Large intestine (tissue), 3 donors: ENCODE measurements at regions not wholly inside any gene's neighbourhood (a gene's known extent, or its start where the extent isn't known, plus 50 kb on each side); places are given as distances from the start of the nearest gene placed in this dataset.

ENCODE experiments used
- DNase-seq, 2 donors: peaks; one replicate each; pipeline versions ENCODE4 v3.0.0 to v3.0.0-alpha.2; 2013
- H3K27ac ChIP-seq: one replicate; pipeline ENCODE4 v1.5.1; 2013; ENCODE audit warnings: low read length
- H3K27me3 ChIP-seq: 2 replicates; pipeline ENCODE4 v1.6.1; 2013; ENCODE audit warnings: low read length; ENCODE audit not compliant: control insufficient read depth, insufficient read depth
- H3K36me3 ChIP-seq: 2 replicates; pipeline ENCODE4 v1.6.1; 2013; ENCODE audit warnings: low read length; ENCODE audit not compliant: control insufficient read depth, insufficient read depth
- H3K4me1 ChIP-seq: one replicate; pipeline ENCODE4 v1.6.1; 2013; ENCODE audit warnings: low read length; ENCODE audit not compliant: control insufficient read depth, insufficient read depth
- H3K4me3 ChIP-seq: one replicate; pipeline ENCODE4 v1.5.1; 2013; ENCODE audit warnings: low read length
- H3K9me3 ChIP-seq: one replicate; pipeline ENCODE4 v1.6.1; 2013; ENCODE audit warnings: mild to moderate bottlenecking, low read depth, low read length, moderate library complexity; ENCODE audit not compliant: control insufficient read depth
- WGBS: methylation state at CpG from one replicate; pipeline ENCODE4 v1.1.5; 2013; ENCODE audit warnings: low lambda C conversion rate; ENCODE audit not compliant: insufficient coverage; 5-methylcytosine and 5-hydroxymethylcytosine counted together

DNA sequence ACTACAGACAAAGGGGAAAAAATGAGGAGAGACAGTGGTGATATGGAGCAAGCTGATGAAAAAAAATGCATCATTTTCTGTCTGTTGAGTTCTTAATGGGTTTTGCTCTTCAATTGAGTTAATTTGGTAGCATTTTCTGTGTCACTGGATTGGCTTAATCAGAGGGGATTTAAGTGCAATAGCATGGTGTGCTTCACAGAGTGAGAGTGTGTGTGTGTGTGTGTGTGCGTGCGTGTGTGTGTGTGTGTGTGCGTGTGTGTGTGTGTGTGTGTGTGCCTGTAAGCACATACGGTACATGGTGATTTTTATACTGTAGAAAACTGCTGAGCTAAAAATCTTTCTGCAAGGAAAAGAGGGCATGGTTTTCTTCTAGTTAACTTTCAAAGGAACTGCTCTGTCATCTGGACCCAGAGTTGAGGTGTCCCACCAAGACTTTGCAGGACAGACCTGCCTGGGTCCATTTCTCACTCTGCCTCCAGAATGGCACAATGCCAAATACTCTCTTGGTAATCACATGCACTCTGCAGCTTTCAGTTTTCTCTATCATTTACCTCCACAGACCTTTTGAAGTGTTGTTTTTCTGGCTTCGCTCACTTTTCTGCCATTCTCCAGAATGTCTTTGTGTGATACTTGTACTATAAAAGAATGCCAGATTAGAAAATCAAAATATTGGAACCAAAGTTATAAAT lies 952.6 kb upstream of the SOX9 start:
- 100% methylated on average over 1 of the region's 5 CpGs for WGBS
- H3K27me3 ChIP-seq = peaks cover 10% of the 10 kb centered on the region
- H3K9me3 ChIP-seq = no peaks in the 10 kb centered on the region
- no peaks in the 10 kb centered on the region for H3K36me3 ChIP-seq
- H3K4me3 ChIP-seq = no peak overlapping the region
- no peak overlapping the region for H3K27ac ChIP-seq
- DNase-seq = no peak
- no peaks in the 10 kb centered on the region for H3K4me1 ChIP-seq

DNA sequence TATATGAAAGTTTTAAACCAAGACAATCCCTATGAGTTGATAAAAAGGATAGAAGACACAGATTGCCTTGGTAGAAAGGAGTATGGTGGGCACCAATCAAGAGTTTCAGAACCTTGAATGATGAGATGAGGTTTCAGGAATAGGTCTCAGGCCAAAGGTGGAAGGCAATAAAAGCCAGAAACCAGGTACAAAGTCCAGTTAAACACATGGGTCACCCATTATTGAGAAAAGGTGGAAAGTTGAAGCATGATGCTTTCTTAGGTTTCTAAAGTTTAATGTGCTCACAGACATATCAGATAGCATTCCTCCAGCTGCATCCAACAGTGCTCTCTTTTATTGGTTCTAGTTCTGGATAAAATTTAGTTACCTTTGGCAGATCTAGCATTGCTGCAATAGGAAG lies 950.8 kb upstream of the SOX9 start:
- H3K27ac ChIP-seq = no peak overlapping the region
- no peak overlapping the region for H3K4me3 ChIP-seq
- no peaks in the 10 kb centered on the region for H3K36me3 ChIP-seq
- H3K4me1 ChIP-seq = no peaks in the 10 kb centered on the region
- no peak for DNase-seq
- H3K27me3 ChIP-seq = peaks cover 4% of the 10 kb centered on the region
- H3K9me3 ChIP-seq = no peaks in the 10 kb centered on the region

DNA sequence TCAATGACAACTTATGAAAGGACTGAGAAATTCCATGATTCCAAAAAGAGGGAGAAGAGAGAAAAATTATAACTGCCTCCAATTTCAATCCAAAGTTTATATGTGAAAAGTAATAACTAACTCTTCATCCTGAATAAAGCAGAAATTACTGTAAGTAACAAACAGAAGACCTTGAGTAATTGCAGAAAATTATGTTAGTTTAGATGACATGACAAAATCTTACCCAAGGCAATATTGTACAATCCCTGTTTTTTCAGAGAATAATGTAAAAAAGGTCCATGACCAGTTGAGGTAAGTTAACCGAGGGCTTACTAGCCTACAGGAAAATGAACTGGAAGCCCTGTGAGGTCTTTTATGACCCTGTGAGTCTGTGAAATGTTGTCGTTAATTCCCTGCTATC lies 949.5 kb upstream of the SOX9 start:
- no peaks in the 10 kb centered on the region for H3K9me3 ChIP-seq
- H3K27me3 ChIP-seq = peaks cover 4% of the 10 kb centered on the region
- H3K36me3 ChIP-seq = no peaks in the 10 kb centered on the region
- no CpG with 5 or more reads among the region's 2 CpGs for WGBS
- DNase-seq = no peak
- no peak overlapping the region for H3K4me3 ChIP-seq
- no peak overlapping the region for H3K27ac ChIP-seq
- no peaks in the 10 kb centered on the region for H3K4me1 ChIP-seq

DNA sequence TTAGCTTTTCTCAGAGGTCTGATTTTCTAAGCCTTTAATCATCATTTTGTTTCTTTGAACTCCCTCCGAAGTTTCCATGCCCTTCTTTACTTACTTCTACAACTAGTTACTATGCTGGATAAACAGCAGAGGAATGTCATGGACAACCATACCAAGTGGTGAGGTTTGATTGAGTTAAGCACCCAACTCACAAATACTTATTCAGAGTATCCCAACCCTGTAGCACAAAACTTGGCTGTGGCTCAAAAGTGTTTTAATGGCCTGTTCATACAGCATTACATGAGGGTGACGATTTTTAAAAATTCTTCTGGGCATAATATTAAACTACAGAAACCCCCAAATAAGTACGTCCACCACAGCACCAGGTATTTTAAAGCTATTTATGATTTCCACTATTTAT lies 946.8 kb upstream of the SOX9 start:
- H3K4me1 ChIP-seq = no peaks in the 10 kb centered on the region
- no peaks in the 10 kb centered on the region for H3K9me3 ChIP-seq
- no peak overlapping the region for H3K4me3 ChIP-seq
- H3K27ac ChIP-seq = no peak overlapping the region
- H3K36me3 ChIP-seq = no peaks in the 10 kb centered on the region
- no peaks in the 10 kb centered on the region for H3K27me3 ChIP-seq
- no peak for DNase-seq
- 100% methylated on average over 1 of the region's 3 CpGs for WGBS

DNA sequence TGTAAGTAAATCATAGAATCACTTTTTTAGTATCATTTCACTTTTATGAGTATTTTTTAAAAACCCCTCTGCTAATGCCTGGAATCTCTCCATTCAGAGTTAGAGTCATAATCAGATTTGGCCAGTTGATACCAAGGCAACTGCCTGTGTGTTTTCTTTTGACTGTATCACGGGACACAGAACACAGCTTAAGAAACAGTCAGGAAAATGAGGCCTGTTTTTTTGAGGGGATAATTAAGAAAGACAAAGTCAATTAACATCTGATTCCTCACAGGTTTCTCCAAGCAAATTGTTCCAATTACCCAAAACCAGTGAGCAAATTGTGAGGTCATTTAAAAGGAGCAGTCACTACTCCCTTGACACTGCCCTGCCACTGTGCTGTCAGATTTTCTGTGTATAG lies 944.5 kb upstream of the SOX9 start:
- Histone ChIP-seq H3K27me3 (no peaks in the 10 kb centered on the region), H3K9me3 (no peaks in the 10 kb centered on the region), H3K4me1 (peaks cover 5% of the 10 kb centered on the region), H3K36me3 (no peaks in the 10 kb centered on the region), H3K4me3 (no peak overlapping the region), H3K27ac (no peak overlapping the region)
- DNase-seq = no peak
- WGBS = no CpG with 5 or more reads among the region's 1 CpG

DNA sequence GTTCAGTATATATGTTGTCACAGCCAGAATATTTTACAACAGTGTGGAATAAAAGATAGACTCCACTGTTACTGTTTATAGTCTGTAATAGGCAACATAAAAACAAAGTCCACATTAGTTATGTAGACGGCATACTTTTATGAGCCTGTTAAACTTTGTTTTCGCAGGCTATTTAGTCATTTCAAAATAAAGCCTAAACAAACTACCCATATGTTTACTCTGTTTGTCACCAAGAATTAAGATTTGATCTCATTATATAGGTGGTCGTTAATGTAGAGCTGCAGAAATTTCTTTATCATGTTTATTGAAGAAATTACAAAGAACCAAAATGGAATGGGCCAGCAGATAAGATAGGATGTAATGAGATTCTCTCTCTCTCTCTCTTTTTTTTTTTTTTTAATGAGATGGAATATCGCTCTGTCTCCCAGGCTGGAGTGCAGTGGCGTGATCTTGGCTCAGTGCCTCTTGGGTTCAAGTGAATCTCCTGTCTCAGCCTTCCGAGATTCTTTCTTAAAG lies 943.8 kb upstream of the SOX9 start:
- 36% methylated on average over 2 of the region's 6 CpGs for WGBS
- no peaks in the 10 kb centered on the region for H3K36me3 ChIP-seq
- H3K27ac ChIP-seq = no peak overlapping the region
- no peaks in the 10 kb centered on the region for H3K9me3 ChIP-seq
- peaks cover 5% of the 10 kb centered on the region for H3K4me1 ChIP-seq
- DNase-seq = peak in 1 of 2 donors; percentile 48
- no peak overlapping the region for H3K4me3 ChIP-seq
- H3K27me3 ChIP-seq = no peaks in the 10 kb centered on the region

DNA sequence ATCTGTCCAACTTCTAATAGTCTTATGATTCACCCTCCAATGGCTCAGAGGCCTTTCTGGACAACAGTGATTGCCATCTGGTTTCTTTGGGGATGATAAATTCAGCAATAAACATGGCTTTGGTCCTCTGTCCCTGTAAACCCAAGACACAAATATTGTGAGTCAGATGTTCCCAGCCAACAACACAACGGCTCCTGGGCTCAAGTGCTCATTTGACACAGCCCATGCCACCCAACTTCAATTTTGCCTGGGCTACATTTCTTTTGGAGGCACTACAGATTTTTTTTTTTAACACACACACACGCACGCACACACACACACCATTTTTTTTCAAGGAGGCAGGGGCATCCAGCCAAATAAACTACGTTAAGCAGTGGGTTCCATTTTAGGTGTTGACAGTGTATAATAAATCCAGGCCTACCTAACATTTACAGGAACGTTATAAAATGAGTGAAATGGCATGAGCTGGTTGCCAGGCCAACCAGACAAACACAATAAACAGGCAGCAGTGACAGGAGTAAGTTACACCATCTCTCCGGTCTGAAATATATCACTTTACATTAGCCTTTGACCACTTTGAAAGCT lies 939.9 kb upstream of the SOX9 start:
- H3K4me1 ChIP-seq = peaks cover 5% of the 10 kb centered on the region

DNA sequence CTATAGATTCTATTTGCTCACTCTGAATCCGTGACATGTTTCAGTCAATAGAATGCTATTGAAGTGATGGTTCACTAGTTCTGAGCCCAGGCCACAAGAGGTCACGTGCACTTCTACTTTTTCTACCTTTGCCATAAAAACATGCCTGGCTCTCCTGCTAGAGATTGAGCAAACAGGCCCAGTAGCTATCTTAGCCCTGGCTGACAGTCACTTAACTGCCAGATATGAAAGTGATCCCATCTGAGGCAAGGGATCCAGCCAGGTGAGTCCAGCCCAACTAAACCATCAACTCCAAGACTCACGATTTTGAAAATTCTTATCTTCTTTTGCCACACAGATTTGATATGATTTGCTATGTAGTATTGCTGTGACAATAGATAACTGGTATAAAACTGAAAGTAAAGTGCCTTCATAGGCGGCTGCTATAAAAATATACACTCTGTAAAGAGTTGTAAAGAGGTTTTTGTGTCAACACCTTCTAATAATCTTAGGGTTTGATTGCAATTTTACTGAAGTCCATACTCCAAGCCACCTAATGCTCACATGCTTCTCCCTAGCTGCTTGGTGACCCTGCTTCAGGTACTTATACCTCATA lies 937.7 kb upstream of the SOX9 start:
- no peaks in the 10 kb centered on the region for H3K9me3 ChIP-seq
- no CpG with 5 or more reads among the region's 4 CpGs for WGBS
- no peak overlapping the region for H3K27ac ChIP-seq
- H3K4me3 ChIP-seq = no peak overlapping the region
- H3K27me3 ChIP-seq = no peaks in the 10 kb centered on the region
- no peaks in the 10 kb centered on the region for H3K36me3 ChIP-seq
- DNase-seq = peak; percentile 23 to 73
- H3K4me1 ChIP-seq = peaks cover 5% of the 10 kb centered on the region

More for the DNA sequence above, 939.9 kb upstream of the SOX9 start:
- no peaks in the 10 kb centered on the region for H3K36me3 ChIP-seq
- H3K4me3 ChIP-seq = no peak overlapping the region
- peak; percentile 64 to 87 for DNase-seq
- no peaks in the 10 kb centered on the region for H3K9me3 ChIP-seq
- H3K27ac ChIP-seq = no peak overlapping the region
- H3K27me3 ChIP-seq = no peaks in the 10 kb centered on the region
- 51% methylated on average over 3 of the region's 6 CpGs for WGBS

DNA sequence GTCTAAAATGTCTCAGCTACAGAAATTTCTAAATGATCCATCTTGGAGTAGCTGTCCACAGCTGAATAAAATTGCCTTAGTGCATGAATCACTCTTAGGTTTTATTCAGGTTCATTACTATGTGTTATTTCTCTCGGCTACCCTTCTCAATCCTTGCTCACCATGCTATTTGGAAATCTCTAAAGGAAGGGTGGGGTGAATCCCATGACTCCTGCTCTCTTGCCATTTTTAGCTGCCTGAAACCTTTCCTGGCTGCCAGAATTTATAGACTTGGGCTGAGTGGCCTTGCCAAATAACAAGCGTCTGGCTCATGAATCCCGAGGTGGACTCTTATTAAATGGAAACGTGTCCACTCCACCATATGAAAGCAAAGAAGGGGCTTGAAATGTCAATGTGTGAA lies 936.1 kb upstream of the SOX9 start:
- DNase-seq = no peak
- peaks cover 5% of the 10 kb centered on the region for H3K4me1 ChIP-seq
- no peak overlapping the region for H3K4me3 ChIP-seq
- H3K36me3 ChIP-seq = no peaks in the 10 kb centered on the region
- no peaks in the 10 kb centered on the region for H3K9me3 ChIP-seq
- WGBS = no CpG with 5 or more reads among the region's 4 CpGs
- H3K27ac ChIP-seq = no peak overlapping the region
- no peaks in the 10 kb centered on the region for H3K27me3 ChIP-seq

DNA sequence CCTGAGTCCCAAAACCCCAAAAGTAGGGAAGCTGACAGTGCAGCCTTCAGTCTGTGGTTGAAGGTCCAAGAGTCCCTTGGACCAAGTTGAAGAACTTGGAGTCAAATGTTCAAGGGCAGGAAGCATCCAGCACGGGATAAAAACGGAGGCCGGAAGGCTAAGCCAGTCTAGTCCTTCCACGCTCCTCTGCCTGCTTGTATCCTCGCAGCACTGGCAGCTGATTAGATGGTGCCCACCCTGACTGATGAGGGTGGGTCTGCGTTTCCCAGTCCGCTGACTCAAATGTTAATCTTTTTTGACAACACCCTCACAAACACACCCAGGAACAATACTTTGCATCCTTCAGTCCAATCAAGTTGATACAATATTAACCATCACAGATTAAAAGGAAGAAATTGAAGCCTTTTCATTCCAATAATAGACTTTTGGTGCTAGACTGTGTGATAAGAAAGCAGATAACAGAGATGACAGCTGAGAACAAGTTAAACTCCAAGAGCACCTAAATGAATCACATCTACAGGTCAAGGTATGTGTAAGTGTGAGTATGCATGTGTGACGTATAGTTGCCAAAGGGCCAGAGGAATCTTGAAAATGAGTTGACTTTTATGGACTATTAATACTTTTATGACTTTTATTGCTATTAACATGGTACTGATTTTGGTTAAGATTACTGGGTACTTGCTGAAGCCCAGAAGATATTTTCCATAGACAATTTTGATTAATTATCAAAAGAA lies 933.5 kb upstream of the SOX9 start:
- 100% methylated on average over 1 of the region's 8 CpGs for WGBS

More for the DNA sequence above, 933.5 kb upstream of the SOX9 start:
- H3K27me3 ChIP-seq = no peaks in the 10 kb centered on the region
- no peak overlapping the region for H3K4me3 ChIP-seq
- H3K9me3 ChIP-seq = no peaks in the 10 kb centered on the region
- H3K27ac ChIP-seq = no peak overlapping the region
- H3K36me3 ChIP-seq = no peaks in the 10 kb centered on the region
- DNase-seq = no peak
- H3K4me1 ChIP-seq = no peaks in the 10 kb centered on the region
